ENCODE measurements at regions not wholly inside any gene's neighbourhood (a gene's known extent, or its start where the extent isn't known, plus 50 kb on each side); places are given as distances from the start of the nearest gene placed in this dataset.
"Not testable (repeated sequence)": the region's sequence is repeated elsewhere in the genome, so short reads cannot be mapped to it uniquely, and the experiment has no call there.

DNA sequence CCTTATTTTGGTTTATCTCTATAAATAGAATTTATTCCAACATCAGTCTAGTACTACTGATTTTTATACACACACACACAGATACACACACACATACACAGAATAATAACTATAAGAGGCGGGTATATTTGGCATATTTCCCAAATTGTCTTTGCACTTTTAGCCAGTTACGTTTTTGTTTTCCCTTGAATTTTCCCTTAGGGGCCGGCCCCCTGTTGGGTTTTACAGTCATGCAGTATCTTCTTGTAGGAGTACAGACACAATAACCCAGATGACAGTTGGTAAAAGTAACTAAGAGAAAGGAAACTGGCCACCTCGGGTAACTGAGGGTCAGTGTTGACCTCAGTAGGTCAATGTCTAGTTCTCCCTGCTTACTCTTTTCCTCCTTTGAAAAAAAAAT is 50.9 kb downstream of the DISP1 start:
- DNase-seq, result no peak

DNA sequence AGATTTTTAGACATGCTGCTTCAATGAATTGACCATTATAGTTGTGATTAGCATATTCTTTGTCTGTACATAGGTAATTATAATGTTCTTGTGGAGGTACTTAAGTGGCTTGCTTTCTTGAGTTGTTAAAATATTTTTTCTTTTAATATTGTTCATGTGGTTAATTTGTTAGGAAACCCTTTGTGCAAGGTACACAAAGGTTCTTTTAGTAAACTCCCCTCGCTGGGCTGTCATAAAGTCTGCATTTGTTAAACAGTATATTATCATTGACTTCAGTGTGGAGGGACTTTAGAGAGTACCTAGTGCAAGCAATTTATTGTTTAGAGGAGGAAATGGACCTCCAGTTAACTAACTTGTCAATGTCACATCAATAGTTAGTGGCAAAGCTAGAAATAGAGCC is 52.5 kb downstream of the DISP1 start:
- no peak for DNase-seq

DNA sequence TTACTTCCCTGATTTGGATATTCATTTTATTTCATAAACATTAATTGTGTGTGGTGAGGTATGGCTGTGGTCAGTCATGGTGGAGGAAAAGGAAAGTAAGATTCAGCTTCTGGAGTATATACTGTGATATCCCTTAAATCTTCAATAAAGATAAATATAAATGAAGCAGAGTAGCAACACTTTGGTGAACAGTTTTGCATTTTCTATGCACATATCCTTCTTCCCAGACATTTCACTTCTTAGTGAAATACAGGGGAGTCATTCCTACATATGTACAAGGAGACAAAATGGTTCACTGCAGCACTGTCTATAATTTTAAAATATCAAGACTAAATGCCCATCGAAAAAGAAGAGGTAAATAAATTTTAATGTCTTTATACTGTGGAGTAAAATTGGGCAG is 61.3 kb downstream of the DISP1 start:
- DNase-seq, result no peak

DNA sequence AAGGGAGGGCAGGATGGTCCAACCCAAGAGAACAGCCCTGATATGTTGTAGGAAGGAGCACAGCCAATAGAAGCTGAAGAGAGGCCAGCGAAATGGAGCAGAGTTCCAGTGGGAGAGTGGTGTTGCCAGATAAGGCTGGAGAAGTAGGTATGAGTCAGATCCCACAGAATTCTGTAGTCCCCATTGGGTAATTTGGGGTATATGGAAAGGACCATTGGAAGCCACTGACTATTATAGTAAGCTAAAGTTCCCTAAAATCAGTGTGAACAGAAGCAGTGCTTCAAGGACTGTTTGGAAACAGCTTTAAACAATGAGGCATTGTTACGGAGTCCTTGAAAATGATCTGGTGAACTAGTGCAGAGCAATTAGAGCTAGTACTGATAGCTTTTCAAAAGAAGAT is 63.0 kb downstream of the DISP1 start:
- DNase-seq, result no peak

DNA sequence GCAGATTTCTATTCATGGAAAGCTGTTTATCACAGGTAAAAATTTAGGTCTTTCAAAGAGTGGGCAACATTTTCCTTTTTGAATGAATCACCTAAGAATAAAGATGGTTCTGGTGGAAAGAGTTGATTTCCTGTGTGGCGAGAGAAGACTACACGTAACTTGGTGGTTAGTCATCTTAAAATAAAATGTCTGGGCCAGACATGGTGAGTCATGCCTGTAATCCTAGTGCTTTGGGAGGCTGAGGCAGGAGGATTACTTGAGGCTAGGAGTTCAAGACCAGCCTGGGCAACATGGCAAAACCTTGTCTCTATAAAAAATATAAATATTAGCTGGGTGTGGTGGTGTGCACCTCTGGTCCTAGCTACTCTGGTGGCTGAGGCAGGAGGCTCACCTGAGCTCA is 65.7 kb downstream of the DISP1 start:
- no peak for DNase-seq

DNA sequence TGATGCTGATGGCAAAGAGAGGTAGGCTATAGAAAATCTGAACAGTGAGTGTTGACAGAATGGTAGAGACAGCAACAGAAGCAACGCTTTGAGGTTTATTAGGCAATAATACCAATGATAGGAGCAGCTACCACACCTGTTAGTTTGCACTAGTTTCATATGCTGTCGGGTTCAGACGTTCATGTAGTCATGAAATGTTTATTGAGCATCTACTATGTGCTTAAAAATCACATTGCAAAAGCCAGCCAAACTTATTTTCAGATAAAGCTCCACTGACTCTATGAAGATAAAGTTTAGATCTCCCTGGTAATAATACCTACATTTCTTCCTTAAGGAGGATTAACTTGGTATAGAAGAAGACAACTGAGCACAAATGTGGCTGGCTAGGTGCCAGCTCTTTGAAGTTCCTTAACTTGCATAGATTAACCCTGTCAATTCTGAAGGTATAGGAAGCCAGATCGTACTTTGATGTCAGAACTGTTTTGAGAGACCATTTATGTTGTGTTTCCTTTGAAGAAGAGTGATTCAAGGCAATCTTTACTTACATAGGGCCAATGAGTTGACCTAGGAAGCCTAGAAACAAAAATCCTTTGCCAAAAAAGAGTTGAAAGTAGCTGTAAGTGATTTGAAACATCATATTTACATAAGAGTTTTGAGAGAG is 71.5 kb downstream of the DISP1 start:
- DNase-seq, result no peak

DNA sequence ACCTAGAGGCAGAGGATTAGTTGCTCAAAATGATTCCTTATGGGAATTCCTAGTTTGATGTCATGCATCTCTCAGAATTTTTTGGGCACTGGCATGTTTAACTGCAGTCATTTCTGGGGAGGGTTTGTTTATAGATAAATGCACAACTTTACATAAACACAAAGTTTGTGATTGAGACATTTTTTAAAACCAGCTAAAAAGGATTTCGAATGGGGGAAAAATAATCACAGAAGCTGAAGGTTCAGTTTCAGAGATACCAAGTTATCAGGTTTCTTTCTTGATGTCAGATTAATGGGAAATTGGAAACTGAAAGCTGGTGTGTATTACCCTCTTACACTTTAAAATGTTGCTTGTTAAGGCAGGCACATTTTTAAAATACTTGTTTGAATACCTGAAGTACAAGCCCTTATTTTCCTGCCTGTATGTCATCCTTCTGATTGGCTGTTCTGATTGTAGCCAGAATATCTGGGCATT is 72.1 kb downstream of the DISP1 start:
- DNase-seq, result no peak

DNA sequence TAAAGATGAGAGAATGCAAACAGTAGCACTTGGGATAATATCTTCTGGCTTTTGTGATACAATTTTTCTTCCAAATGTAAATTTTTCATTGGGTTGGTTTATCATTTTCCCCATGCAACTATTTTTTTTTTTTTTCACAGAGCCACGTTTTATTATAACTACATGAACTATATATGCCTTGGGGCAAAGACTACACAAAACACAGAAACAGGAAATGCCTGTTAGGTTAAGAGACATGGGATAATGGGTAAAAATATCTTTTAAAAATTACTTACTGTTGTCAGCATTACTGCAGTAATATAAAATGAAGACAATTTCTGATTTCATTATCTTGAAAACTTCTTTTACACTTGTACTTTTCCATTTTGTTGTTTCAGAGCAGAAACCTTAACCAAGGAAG is 74.6 kb downstream of the DISP1 start:
- no peak for DNase-seq

DNA sequence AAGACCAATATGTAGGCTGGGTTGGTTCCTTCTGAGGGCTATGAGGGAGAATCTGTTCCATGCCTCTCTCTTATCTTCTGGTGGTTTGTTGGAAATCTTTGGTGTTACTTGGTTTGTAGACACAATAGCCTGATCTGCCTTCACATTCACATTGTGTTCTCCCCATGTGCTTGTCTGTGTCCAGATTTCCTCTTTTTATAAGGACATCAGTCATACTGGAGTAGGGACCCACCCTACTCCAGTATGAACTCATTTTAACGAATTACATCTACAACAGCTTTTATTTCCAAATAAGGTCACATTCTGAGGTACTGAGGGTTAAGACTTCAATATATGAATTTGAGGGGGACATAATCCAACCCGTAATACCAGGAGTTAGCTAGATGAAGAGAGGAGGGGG is 75.9 kb downstream of the DISP1 start:
- no peak for DNase-seq

DNA sequence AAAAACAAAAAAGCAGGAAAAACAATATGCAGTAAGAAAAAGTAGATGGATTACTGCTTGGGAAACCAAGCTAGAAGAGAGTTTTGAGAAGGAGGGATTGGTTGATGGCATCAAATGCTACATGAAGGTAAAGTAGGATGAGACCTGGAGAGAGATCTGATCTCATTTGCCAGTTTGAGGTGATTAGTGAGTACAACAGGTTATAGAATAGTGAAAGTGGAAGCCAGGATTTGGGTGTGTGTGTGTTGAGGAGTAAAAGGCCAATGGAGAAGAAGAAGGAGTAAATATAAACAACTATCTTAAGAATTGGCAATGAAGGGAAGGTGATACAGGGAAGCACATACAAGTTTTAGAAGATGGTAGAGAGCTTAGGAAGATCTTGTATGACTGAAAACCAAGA is 76.7 kb downstream of the DISP1 start:
- no peak for DNase-seq

DNA sequence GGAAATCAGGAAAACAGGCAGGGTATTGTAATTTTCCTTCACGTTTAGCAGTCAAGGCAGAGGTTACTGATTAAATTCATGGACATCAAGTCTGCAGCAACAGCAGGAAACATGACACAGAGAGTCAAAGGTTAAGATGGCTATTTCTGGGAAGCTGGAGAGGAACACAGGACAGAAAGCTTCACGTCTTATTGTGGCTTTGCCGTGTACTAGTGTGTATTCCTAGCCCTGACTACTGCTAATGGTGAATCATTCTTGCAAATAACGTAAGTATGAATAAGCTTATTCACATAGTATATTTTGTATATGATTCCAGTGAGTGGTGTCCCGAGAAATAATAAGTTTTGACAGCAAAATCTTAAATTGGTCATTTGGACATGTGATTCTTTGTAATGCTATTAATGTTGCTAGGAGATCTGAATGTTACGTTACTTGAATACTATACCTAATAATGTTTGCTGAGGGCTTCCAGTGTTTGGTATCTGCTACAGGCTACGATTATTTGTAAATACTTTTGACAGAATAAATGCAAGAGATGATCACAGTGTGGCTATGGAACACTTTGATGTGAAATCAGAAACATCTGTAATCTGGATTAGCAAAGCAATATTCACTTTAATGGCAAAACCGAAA is 77.4 kb downstream of the DISP1 start:
- DNase-seq, result no peak

DNA sequence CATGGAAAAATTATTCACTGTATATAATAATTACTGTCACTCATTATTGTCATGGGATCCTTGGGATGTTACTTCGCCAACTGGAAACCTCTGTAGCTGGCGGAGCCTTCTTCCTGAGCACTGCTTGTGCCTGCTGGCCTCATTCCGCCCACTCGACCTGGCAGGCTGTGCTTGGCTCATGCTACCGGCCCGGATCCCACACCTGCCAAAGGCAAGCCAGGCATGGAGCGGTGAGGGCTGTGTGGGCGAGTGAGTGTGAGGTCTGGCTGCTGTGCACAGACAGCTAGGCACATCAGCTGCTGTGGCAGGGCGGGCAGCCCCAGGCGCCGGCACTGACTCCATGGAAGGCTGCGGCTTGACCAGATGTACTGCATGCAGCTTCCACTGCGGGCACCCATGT is 78.4 kb downstream of the DISP1 start:
- DNase-seq, result no peak

DNA sequence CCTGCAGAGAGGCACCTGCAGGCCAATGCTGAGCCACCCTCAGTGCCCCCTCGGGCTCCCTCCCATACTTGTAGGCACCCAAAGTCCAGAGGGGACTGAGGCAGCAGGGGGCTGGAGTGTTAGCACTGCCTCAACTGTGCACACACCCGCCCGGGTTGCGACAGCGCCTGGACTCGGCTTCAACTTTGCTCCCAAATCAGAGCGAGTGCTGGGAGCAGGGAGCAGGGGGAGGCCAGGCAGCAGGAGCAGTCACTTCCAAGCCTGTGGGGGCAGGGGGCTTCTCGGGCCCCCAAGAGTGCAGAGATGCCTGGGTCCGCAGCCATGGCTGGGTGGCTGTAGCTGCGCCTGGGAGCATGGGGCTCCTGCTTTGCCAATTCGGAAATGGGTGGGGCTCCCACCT is 79.5 kb downstream of the DISP1 start:
- DNase-seq, result no peak

DNA sequence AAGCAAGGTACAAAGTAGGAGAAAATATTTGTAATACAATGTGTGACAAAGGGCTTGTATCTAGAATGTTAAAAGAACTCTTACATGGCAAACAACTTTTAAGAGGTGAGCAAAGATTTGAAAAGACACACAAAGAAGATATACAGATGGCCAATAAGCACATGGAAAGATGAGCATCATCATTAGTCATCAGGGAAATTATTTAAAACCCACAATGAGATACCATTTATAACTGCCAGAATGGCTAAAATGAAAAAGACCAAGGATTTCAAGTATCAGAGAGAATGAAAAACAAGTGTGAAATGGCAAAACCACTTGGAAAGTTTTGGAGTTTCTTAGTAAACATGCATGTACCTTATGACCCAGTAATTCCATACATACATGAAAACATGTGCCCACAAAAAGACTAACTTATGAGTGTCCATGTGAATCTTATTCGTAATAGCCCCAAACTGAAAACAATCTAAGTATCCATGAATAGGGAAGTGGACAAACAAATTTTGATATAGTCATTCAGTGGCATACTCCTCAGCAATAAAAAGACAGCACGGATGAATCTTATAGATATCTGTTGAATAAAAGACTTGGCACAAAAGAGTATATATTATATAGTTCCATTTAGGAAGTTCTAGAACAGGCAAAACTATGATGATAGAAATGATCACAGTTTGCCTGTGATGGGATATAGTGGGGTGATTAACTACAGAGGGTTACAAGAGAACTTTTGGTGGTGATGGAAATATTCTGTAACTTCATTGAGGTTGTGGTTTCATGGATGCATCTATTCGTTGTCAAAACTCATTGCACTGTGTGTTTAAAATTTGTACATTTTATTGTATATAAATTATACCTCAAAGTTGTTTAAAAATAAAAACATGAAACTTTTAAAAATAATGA is 82.0 kb downstream of the DISP1 start:
- DNase-seq, result no peak

DNA sequence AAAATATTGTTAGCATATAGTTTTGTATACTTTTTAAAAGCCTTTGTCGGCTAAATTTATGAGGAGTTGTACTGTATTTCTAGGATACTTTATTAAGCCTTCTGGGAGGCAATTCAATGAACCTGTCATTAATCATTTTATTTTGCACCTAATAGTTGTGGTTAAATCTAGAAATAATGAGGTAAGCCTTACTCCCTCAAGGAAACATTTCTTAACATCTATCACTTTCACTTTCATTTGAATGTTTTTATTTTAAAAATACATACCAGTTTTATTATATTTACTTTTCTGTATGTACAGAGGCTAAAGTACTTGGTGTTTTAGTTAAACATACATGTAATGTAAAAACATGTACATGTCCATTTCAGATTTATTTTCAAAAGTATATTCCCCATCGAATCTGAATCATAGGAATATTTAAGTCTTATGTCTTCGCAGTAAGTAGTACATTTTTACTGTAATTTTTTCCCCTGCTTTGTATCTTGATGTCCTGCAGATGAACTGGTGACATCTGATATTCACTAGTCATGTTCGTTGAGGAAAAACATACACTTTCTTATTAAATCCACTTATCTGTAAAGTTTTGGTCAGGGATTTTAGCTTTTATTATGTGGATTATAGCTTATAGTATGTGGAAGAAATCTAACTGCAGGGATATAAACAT is 82.8 kb downstream of the DISP1 start:
- DNase-seq, result peak; percentile 4

DNA sequence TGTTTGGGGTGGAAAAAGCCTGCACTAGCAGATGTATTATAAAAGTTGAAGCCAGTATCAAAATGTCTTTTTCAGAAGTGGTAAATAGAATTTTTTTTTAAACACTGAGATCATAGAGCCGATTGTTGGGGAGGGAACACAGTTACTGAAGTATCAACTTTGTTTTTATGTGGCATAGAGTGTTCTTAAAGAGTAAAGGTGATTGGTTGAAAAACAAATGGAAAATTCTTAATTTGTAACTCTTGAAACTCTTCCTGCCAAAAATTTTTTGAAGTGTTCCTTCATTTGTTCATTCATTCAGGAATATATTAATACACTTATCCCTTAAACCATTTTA is 83.3 kb downstream of the DISP1 start:
- no peak for DNase-seq

DNA sequence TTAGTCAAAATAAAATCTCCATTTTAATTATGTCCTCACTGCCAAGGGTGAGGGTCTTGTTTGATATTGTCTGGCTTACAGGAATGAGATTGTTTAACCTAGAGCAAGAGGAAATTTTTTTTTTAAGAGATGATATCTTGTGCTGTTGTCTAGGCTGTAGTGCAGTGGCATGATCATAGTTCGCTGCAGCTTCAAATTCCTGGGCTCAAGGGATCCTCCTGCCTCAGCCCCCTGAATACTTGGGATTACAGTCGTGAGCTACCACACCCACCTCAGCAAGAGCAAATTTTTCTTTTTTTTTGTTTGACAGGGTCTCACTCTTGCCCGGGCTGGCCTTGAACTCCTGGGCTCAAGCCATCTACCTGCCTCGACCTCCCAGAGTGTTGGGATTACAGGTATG is 84.6 kb downstream of the DISP1 start:
- no peak for DNase-seq

DNA sequence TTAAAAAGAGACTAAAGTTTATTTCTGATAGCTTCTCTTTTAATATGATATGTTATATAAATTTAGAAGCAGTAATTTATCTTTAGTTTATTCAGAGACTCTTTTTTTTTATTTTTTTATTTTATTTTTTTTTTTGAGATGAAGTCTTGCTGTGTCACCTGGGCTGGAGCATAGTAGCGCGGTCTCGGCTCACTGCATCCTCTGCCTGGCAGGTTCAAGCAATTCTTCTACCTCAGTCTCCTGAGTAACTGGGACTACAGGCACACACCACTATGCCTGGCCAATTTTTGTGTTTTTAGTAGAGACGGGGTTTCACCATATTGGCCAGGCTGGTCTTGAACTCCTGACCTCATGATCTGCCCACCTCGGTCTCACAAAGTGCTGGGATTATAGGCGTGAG is 89.6 kb downstream of the DISP1 start:
- DNase-seq, result no peak

DNA sequence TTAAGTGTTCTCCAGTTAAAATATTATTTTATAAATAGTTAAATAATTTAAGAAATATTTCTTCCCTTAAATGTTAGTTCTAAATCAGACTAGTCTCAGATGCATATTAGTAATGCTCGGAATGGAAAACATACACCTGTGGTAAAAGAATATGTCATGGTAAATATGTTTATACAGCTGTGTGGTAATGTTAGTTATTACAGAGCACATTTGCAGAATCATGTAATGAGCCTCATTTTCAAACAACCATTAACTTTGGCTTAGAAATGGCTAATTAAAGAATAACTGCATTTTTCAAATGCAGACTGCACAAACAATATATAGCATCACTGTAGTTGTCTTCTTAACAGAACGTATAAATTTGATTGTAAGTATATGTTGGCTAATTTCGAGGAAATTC is 90.3 kb downstream of the DISP1 start:
- no peak for DNase-seq

DNA sequence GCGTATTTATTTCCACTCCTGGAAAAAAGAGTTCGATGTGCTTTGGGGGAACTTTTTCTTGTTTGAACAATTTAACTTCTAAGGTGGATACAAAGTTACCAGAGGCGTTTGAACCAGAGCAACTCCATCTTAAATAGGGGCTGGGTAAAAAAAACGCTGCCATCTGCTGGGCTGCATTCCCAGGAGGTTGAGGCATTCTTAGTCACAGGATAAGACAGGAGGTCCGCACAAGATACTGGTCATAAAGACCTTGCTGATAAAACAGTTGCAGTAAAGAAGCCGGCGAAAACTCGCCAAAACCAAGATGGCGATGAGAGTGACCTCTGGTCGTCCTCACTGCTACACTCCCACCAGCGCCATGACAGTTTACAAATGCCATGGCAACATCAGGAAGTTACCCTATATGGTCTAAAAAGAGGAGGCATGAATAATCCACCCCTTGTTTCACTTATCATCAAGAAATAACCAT is 91.5 kb downstream of the DISP1 start:
- not testable (repeated sequence) for DNase-seq

DNA sequence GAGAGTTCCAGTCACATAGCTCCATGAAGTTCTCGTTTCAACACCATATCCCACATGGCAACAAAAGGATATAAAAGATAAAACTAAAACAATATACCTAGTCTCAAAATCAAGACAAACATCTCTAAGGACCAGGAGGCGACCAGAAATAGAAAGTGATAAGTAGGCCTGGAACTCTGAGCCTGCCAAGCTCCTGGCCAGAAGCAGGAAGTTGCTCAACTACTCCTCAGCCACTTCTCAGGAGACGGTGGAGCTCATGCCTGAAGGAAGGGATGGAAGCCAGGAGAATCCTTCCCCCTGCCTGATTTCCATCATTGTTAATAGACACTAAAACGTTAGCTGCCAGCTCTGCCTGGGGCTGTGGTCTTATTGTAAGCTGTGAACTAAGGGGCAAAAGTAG is 94.7 kb downstream of the DISP1 start:
- DNase-seq, result no peak

DNA sequence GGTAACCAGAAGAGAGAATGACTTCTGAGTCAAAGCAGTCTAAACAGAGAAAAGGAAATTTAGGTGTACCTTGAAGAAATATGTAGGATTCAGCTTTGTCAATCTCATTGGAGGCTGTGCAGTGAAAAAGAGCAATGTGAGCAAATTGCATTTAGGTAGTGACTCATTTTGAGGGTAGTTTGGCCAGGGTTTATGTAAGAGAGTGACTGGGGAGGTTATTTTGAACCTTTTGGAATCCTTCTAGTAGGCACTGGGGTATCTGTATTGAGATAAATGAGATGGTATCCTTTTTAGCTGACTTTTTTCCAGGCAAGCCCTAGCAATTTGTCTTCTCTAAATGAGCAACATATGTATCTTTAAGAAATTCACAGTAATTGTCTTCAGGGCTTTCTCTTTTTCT is 95.9 kb downstream of the DISP1 start:
- no peak for DNase-seq

DNA sequence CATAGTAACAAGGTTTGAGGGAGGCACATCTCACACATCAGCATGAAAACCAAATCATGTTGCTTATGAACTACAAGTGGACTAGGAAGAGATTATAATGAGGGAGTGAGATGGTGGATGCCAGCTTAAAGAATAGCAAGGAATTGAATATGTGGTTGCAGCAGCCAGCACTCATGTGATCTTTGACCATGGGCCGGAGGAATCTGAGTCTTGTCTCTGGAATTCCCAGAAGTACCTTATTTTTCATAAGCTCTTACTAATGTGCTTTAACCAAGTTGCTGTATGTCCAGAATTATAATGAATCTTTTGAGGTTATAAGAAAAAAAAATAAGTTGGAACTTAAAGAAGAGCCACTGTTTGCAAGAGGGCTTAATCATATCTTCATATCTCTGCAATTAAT is 97.0 kb downstream of the DISP1 start:
- no peak for DNase-seq

DNA sequence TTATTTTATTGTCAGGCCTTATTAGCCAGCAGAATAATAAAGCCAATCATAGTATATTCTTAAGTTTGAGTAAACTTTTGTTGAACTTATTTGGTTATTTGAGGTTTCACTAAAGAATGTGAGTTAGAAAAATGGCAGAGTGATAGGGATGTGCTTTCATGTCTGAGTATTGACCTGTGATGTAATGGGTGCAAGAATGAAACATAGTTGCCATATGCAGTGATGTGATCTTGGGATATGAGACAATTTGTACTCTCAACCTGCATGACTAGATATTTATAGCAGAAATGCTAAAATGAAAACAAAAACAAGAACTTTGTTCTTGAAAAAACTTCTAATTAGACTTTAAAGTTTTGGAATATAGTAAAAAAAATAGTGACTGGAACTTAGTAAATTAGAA is 97.9 kb downstream of the DISP1 start:
- DNase-seq, result no peak

Data from hematopoietic multipotent progenitor cell treated with erythropoietin and hydrocortisone succinate and interleukin-3 and kit ligand, for 8 days (in vitro differentiated cells).